IMR-90 (cell line): ENCODE measurements at regions not wholly inside any gene's neighbourhood (a gene's known extent, or its start where the extent isn't known, plus 50 kb on each side); places are given as distances from the start of the nearest gene placed in this dataset.

Source experiments
- ATAC-seq: fragments of 200-7000 bp; cut with Tn5 transposase; 2 replicates; pipeline ENCODE4 v1.9.1; 2020; ENCODE audit warnings: low read depth, mild to moderate bottlenecking, moderate library complexity
- BruUV-seq: library from RNA; stranded (reverse); fragments of 400-500 nt; replicated peaks from 2 replicates; lab custom pipeline; 2021; lab: Mats Ljungman, UMichigan
- CTCF ChIA-PET: fragments of 300-600 bp; formaldehyde crosslinking; extraction: SDS; loops from one replicate; lab custom pipeline; 2021; ENCODE audit warnings: antibody characterized with exemption; lab: Yijun Ruan, JAX
- POLR2A ChIA-PET: fragments of 300-600 bp; sonication (Branson Sonifier 250); formaldehyde crosslinking; loops from one replicate; lab custom pipeline; 2022; ENCODE audit warnings: antibody characterized with exemption; ENCODE audit not compliant: unreplicated experiment; lab: Charles Lee
- DNase-seq: peaks from one replicate; pipeline ENCODE4 v3.0.0; 2013
- H2AFZ ChIP-seq: replicated peaks from 2 replicates; pipeline ENCODE3; 2013; ENCODE audit warnings: low read length, mild to moderate bottlenecking; ENCODE audit not compliant: poor library complexity
- H2AK5ac ChIP-seq: 2 replicates; pipeline ENCODE4 v1.6.1; 2013; ENCODE audit warnings: low read depth, low read length, inconsistent platforms
- H2AK9ac ChIP-seq: replicated peaks from 2 replicates; pipeline ENCODE3; 2013; ENCODE audit warnings: mild to moderate bottlenecking, low read depth, low read length, moderate library complexity; ENCODE audit not compliant: poor library complexity
- H2BK120ac ChIP-seq: 2 replicates; pipeline ENCODE4 v1.6.1; 2013; ENCODE audit warnings: low read depth, low read length, inconsistent platforms
- H2BK15ac ChIP-seq: 3 replicates; pipeline ENCODE4 v1.6.1; 2013; ENCODE audit warnings: low read depth, low read length, inconsistent platforms
- H2BK20ac ChIP-seq: 2 replicates; pipeline ENCODE4 v1.6.1; 2013; ENCODE audit warnings: low read depth, mild to moderate bottlenecking, inconsistent platforms, low read length, moderate library complexity
- H2BK5ac ChIP-seq: 2 replicates; pipeline ENCODE4 v1.6.1; 2013; ENCODE audit warnings: mild to moderate bottlenecking, low read depth, low read length, inconsistent platforms; ENCODE audit not compliant: poor library complexity, severe bottlenecking
- H3K14ac ChIP-seq: replicated peaks from 2 replicates; pipeline ENCODE4 v1.6.1; 2013; ENCODE audit warnings: low read depth, low read length, inconsistent platforms
- H3K18ac ChIP-seq: 2 replicates; pipeline ENCODE4 v1.6.1; 2013; ENCODE audit warnings: low read depth, low read length, control low read depth
- H3K23ac ChIP-seq: 2 replicates; pipeline ENCODE4 v1.6.1; 2013; ENCODE audit warnings: low read depth, low read length, inconsistent platforms
- H3K27ac ChIP-seq: 2 replicates; pipeline ENCODE4 v1.5.1; 2013; ENCODE audit warnings: mild to moderate bottlenecking, control low read depth, low read length; ENCODE audit not compliant: insufficient read depth
- H3K27me3 ChIP-seq: 2 replicates; pipeline ENCODE4 v1.6.1; 2013; ENCODE audit warnings: low read length; ENCODE audit not compliant: control insufficient read depth, insufficient read depth
- H3K36me3 ChIP-seq: 2 replicates; pipeline ENCODE4 v1.6.1; 2013; ENCODE audit warnings: low read length, mixed read lengths; ENCODE audit not compliant: control insufficient read depth, insufficient read depth
- H3K4ac ChIP-seq: 2 replicates; pipeline ENCODE4 v1.6.1; 2013; ENCODE audit warnings: low read depth, low read length, inconsistent platforms
- H3K4me1 ChIP-seq: 2 replicates; pipeline ENCODE4 v1.6.1; 2013; ENCODE audit warnings: low read length, mixed read lengths; ENCODE audit not compliant: control insufficient read depth, insufficient read depth
- H3K4me2 ChIP-seq: 2 replicates; pipeline ENCODE4 v1.6.1; 2013; ENCODE audit warnings: low read depth, mild to moderate bottlenecking, control low read depth, low read length, moderate library complexity
- H3K4me3 ChIP-seq: 2 replicates; pipeline ENCODE4 v1.5.1; 2013; ENCODE audit warnings: low read depth, mild to moderate bottlenecking, control low read depth, low read length, moderate library complexity; ENCODE audit not compliant: insufficient read depth
- H3K56ac ChIP-seq: 2 replicates; pipeline ENCODE4 v1.6.1; 2013; ENCODE audit warnings: low read length, inconsistent platforms; ENCODE audit not compliant: insufficient read depth; ENCODE audit errors: extremely low read depth
- H3K79me1 ChIP-seq, 2 experiments: 2 replicates each; pipeline ENCODE4 v1.6.1; 2013; ENCODE audit warnings: low read length in 2 of 2, inconsistent platforms in 1 of 2, low read depth in 1 of 2
- H3K9ac ChIP-seq: 2 replicates; pipeline ENCODE4 v1.6.1; 2013; ENCODE audit warnings: low read depth, low read length, control low read depth
- H3K9me1 ChIP-seq: 2 replicates; pipeline ENCODE4 v1.6.1; 2013; ENCODE audit warnings: low read length, inconsistent platforms; ENCODE audit not compliant: insufficient read depth
- H3K9me3 ChIP-seq: 2 replicates; pipeline ENCODE4 v1.6.1; 2013; ENCODE audit warnings: low read length; ENCODE audit not compliant: control insufficient read depth, insufficient read depth
- H4K20me1 ChIP-seq: 2 replicates; pipeline ENCODE4 v1.6.1; 2013; ENCODE audit warnings: low read length, inconsistent platforms; ENCODE audit not compliant: insufficient read depth
- H4K5ac ChIP-seq: 2 replicates; pipeline ENCODE4 v1.6.1; 2013; ENCODE audit warnings: mild to moderate bottlenecking, low read depth, low read length, control low read depth
- H4K8ac ChIP-seq, 2 experiments: 2 replicates each; pipeline ENCODE4 v1.6.1; 2013; ENCODE audit warnings: low read depth in 2 of 2, low read length in 2 of 2, control low read depth in 1 of 2, inconsistent platforms in 1 of 2
- H4K91ac ChIP-seq: 2 replicates; pipeline ENCODE4 v1.6.1; 2013; ENCODE audit warnings: low read depth, low read length, inconsistent platforms; ENCODE audit not compliant: insufficient read depth
- MAFK ChIP-seq: IDR thresholded peaks from 2 replicates; pipeline ENCODE4 v1.6.1; 2012; ENCODE audit warnings: low read depth, low read length, improper control_type of control experiment
- MXI1 ChIP-seq: IDR thresholded peaks from 2 replicates; pipeline ENCODE4 v1.6.1; 2012; ENCODE audit warnings: low read depth, mild to moderate bottlenecking, low read length, moderate library complexity, borderline replicate concordance
- POLR2A ChIP-seq: IDR thresholded peaks from 2 replicates; pipeline ENCODE4 v1.6.1; 2012; ENCODE audit warnings: mild to moderate bottlenecking, low read depth, low read length
- WGBS, 2 experiments: methylation state at CpG; one replicate each; pipeline versions ENCODE4 v1.1.5 to v1.1.7; 2013; ENCODE audit warnings: missing lambda C conversion rate in 2 of 2; ENCODE audit not compliant: insufficient read length in 1 of 2; ENCODE audit errors: extremely low coverage in 2 of 2; 5-methylcytosine and 5-hydroxymethylcytosine counted together
- dilution Hi-C: fragments of 300-500 bp; cut with HindIII; formaldehyde crosslinking; loops from one replicate; pipeline ENCODE4 v1.14.3; 2018; ENCODE audit warnings: low sequenced_read_pairs; ENCODE audit not compliant: unreplicated experiment
- in situ Hi-C: fragments of 300-500 bp; cut with MboI; formaldehyde crosslinking; loops from 3 replicates; pipeline ENCODE4 v1.14.3; 2019; ENCODE audit warnings: low sequenced_read_pairs, inconsistent platforms, mixed read lengths
- intact Hi-C: fragments of 100-400 bp; cut with micrococcal nuclease; formaldehyde crosslinking; loops from 2 replicates; pipeline ENCODE4 v1.10.0; 2022
- TF ChIP-seq, protein P1 (sequence below): fragments of 150-350 bp; IDR thresholded peaks from 2 replicates; pipeline ENCODE4 v1.6.1; 2017; ENCODE audit warnings: mild to moderate bottlenecking, antibody characterized with exemption, low read length, low read depth

DNA sequence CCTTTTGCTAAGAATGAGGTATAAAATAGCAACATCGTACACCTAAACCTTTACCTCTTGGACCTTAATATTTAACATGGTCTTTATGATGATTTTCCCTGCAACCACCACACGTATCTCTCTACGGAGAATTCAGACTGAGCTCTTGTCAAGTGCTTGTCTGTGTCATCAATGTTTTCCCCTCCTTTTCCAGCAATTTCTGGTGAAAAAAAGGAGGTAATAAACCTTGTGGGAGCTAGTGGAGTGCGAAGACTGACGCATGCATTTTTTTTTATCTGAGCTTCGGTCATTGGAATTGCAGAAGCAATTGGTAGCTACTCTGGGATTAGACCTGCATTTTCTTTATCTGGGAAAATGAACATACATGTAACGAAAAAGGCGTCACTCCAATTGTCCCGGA is 527.6 kb downstream of the TMEM114 start:
- 55% methylated on average over 2 of the region's 9 CpGs; no CpG with 5 or more reads in 1 of the 2 experiments for WGBS, 2 experiments
- no peaks in the 10 kb centered on the region for H4K20me1 ChIP-seq
- no peak overlapping the region for H2AK9ac ChIP-seq
- no peak overlapping the region for H3K14ac ChIP-seq
- no peak for DNase-seq
- no peak for ATAC-seq
- H3K79me1 ChIP-seq: no peaks in the 10 kb centered on the region
- no peak overlapping the region for H2AFZ ChIP-seq
- no peak overlapping the region for H3K18ac ChIP-seq
- BruUV-seq: no TSS peak
- no peaks in the 10 kb centered on the region for H3K9me1 ChIP-seq
- no peak overlapping the region for H3K56ac ChIP-seq
- no peak overlapping the region for H2AK5ac ChIP-seq
- dilution Hi-C loops (no loop called here), in situ Hi-C loops (no loop called here), intact Hi-C loops (no loop called here)
- H3K4me2 ChIP-seq: no peak overlapping the region
- no peak overlapping the region for H3K4me3 ChIP-seq
- no peak overlapping the region for H3K23ac ChIP-seq
- peaks cover 14% of the 10 kb centered on the region for H3K9me3 ChIP-seq
- CTCF ChIA-PET: no interaction called here
- no peak overlapping the region for H4K5ac ChIP-seq
- no peaks in the 10 kb centered on the region for H3K36me3 ChIP-seq
- TF ChIP-seq MXI1: no peak
- no peak for TF ChIP-seq POLR2A
- TF ChIP-seq, protein P1, sequence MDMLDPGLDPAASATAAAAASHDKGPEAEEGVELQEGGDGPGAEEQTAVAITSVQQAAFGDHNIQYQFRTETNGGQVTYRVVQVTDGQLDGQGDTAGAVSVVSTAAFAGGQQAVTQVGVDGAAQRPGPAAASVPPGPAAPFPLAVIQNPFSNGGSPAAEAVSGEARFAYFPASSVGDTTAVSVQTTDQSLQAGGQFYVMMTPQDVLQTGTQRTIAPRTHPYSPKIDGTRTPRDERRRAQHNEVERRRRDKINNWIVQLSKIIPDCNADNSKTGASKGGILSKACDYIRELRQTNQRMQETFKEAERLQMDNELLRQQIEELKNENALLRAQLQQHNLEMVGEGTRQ: no peak
- no peak for TF ChIP-seq MAFK
- no peak overlapping the region for H3K9ac ChIP-seq
- H2BK20ac ChIP-seq: no peak overlapping the region
- no peaks in the 10 kb centered on the region for H3K4me1 ChIP-seq
- H2BK15ac ChIP-seq: no peak overlapping the region
- H3K27me3 ChIP-seq: no peaks in the 10 kb centered on the region
- no peak overlapping the region for H3K4ac ChIP-seq
- H3K27ac ChIP-seq: no peak overlapping the region
- no peak overlapping the region for H4K91ac ChIP-seq
- no peak overlapping the region for H2BK120ac ChIP-seq
- H2BK5ac ChIP-seq: no peak overlapping the region
- POLR2A ChIA-PET: no interaction called here
- H4K8ac ChIP-seq: no peak overlapping the region
